HG02981 (cell line): ENCODE measurements at regions not wholly inside any gene's neighbourhood (a gene's known extent, or its start where the extent isn't known, plus 50 kb on each side); places are given as distances from the start of the nearest gene placed in this dataset.
"Not testable (repeated sequence)": the region's sequence is repeated elsewhere in the genome, so short reads cannot be mapped to it uniquely, and the experiment has no call there.

ENCODE experiments used
- ATAC-seq: cut with Tn5 transposase; IDR thresholded peaks from one replicate; pipeline ENCODE4 v1.9.1; 2021; ENCODE audit warnings: mild to moderate bottlenecking, moderate library complexity; ENCODE audit not compliant: unreplicated experiment

- ATAC-seq: no peak
Measured at GRCh38 chr1:229161740-229162139, 109.2 kb upstream of the RAB4A start.

DNA sequence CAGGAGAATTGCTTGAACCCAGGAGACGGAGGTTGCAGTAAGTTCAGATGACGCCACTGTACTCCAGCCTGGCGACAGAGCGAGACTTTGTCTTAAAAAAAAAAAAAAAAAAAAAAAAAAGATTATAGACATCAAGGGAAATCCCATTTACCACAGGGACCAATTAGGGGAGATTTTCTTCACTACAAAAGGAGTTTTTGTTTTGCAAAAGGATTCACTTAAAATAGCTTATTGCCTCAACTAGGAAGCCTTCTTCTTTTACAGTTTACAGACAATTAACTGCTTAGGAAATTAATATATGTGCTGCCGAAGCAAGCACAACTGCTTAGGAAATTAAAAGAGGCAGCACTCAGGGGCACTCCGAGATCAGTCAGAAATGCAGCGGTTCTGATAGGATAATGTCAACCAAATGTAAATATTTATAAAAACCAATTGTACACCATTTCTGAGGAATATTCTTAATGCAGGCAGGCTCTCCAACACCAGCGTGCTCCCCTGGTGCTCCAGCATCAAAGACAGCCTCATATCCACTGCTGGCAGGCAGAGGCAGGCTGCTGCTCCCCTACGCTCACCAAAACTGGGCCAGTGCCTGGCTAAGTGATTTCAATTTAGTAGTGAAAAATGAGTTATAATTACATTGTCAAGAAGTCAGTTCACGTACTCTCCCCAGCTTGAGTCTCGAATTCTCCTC, 107.9 kb upstream of the RAB4A start:
- ATAC-seq: no peak

DNA sequence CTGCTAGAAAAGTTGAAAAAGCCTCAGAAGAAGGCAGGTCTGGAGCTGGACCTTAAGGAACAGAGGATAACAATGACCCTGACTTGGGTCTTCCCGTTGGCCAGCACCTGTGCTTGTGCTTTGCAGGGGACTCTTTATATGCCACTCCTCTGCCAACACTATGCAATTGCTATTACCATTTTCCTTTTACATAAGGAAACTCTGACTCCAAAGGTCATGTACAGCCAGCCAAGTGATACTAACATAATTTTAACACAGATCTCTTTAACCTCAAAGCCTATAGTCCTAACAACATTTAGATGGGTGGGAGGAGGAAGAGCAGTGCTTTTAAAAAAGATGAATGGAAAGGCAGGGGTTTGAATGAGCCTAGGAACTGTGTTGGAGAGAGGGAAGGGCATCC, 106.6 kb upstream of the RAB4A start:
- ATAC-seq: no peak

DNA sequence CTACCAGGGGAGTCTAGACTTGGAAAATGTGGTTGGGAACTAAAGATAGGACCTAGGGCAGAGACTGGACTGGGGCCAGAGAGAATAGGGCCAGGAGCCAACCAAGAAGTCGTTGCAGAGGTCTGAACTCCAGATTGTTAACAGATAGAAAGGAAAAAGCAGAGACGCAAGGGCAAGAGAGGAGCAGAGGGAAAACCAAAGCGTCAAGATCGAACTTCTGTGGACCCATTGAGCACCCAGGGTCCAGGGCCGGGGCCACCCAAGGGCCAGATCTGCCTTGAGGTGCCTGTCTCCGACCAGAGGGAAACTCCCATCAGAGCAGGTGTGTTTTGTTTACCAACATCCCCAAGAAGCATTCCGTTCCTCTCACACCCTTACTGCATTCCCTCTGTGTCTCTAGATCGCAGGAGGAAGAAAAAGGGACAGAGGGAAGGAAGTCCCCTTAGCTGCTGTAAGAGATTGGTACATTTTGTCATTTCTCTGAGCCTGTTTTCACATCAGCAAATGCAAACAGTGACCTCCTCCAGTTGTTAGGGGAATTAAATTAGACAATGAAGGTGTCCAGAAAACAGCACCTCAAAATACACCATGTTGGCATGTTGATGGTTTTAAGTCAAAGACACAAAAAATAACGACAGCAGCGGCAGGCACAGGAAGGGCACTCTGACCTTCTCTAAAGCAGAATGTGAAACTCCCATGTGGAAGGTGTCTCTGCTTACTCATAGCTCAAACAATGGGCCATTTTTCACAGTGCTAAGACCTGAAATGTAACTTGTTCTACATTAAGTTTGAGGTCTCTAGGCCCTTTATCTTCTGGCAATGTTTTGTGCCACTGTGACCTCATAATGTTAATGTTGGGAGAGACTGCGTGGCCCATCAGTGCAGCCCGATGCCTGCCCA, 105.8 kb upstream of the RAB4A start:
- no peak for ATAC-seq

DNA sequence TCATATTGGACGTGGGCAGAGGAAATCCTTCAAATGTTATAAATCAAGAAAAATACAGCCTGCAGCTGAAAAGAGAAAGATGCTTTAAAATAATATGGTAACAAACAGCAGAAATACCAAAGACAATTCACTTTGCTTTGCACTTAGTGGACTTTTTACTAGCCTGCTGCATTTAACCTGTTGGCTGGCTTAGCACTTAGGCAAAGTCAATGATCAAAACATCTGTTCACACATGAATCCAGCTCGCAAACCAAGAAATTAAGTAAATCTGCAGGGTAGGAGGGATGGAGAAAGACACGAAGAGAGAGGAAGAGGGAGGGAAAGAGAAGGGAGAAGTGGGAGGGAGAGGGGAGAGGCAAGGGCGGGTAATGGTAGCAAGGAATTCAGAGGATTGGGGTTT, 103.6 kb upstream of the RAB4A start:
- no peak for ATAC-seq

DNA sequence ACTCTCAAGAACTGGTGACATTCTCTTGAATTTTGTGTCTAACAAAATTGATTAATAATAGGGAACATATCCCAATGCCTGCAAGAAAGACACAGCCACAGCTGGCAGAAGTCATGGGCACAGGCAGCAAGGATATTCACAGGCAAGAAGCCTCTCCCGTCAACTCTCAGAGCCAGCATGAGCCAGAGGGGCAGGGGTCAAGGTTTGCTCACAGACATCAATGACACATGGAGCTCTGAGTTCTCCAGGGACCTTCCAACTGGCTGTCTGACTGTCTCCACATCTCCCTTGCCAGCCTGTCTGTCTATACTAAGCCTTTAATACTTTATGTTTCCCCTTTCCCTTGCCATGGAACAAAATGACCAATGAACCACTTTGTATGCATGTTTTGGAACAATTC, 101.5 kb upstream of the RAB4A start:
- no peak for ATAC-seq

- ATAC-seq: no peak
Measured at GRCh38 chr1:229170274-229170673, 100.6 kb upstream of the RAB4A start.

DNA sequence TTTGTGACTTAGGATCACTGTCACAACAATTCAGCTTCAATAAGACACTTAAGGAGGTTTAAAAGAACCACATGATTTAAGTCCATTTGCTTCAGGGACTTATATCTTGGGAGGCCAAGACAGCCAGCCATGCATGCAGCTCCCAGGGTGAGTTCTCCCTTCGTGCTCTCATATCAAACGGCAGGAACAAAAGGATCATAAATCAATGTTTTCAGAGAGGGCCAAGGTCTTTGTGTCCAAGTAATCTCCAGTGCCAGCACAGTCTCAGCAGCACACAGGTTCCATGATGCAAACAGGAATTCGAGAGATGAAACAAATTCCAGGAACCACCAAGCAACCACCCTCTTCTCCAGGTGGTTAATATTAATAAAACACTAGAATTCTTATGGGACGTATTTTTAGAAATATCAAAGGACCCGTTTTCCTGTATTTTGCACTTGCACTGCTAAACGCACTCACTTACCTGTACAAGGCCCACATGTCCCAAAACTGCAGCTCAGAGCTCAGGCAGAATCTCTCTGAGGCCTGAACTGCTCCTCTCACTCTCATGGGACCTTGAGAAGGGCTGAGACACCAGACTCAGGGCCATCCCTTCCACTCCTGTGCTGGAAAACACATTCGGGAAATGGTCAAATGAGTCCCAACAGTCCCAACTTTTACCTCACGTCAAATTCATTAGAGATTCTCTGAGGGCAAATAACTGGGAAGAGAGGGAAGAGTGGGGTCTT, 100.0 kb upstream of the RAB4A start:
- ATAC-seq: no peak

GRCh38 chr1:229171934-229172333, 99.0 kb upstream of the RAB4A start:
- ATAC-seq: no peak

- ATAC-seq: not testable (repeated sequence)
Measured at GRCh38 chr1:229173491-229174476, 97.1 kb upstream of the RAB4A start.

DNA sequence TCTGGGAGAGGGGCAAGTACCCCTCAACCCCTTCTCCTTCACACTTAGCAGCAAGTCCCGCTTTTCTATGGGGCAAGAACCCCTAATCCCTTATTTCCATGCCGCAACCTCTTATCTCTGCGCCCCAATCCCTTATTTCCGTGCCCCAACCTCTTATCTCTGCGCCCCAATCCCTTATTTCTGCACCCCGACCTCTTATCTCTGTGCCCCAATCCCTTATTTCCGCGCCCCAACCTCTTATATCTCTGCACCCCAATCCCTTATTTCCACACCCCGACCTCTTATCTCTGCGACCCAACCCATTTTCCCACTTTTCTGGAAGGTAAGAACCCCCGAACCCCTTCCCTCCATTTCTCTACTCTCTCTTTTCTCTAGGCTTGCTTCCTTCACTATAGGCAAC, 95.6 kb upstream of the RAB4A start:
- ATAC-seq: not testable (repeated sequence)

GRCh38 chr1:229176457-229176856, 94.5 kb upstream of the RAB4A start:
- ATAC-seq: not testable (repeated sequence)

DNA sequence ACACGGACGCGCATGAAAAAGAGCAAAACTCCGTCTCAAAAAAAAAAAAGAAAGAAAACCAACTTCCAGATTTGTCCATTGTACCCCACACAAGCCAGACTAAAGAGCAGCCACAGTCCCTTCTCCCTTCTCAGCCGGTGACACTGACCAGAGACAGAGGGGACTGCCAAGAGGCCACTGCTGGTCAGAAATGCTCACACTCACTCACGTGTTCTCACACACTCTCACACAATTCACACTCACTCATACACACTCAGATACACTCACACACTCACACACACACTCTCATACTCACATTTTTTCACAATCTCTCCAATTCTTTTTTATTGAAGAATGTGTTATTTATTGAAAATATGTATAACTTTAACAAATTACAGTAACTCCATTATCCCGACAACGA, 90.8 kb upstream of the RAB4A start:
- ATAC-seq: no peak

GRCh38 chr1:229181419-229181818, 89.5 kb upstream of the RAB4A start:
- ATAC-seq: no peak

DNA sequence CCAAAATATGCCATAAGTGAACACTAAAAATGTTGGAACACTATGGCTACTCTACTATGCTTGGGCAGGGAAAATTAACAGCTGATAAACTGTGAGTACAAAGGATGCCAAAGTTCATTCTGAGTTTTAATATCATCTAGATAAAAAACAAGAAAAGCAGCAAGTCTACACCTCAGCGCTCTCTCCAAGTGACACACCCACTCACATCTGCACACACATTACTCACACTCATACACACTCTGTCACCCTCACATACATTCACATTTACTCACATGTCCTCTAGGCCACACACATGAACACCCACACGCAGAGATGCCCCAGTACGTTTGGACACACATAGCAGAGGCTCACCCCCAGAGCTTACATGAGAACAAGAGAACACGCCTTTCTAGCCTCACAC, 87.3 kb upstream of the RAB4A start:
- no peak for ATAC-seq

DNA sequence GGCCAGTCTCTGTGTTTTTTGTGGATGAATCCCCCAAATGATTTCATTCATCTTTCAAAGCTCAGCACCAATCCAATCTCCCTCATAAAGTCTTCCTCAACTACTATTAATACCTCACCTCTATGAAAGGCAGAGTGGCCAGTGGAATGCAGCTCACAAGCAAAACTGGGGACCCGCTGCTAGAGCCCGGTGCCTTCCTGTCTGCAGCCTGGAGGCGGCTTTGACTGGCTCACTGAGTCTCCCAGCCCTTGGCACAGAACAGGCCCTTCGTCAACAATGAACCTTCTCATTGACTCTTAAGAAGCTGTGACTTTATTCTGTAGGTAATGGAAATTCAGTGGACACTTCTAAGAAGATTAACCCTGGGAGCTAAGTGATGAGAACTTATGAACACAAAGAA, 86.8 kb upstream of the RAB4A start:
- no peak for ATAC-seq

DNA sequence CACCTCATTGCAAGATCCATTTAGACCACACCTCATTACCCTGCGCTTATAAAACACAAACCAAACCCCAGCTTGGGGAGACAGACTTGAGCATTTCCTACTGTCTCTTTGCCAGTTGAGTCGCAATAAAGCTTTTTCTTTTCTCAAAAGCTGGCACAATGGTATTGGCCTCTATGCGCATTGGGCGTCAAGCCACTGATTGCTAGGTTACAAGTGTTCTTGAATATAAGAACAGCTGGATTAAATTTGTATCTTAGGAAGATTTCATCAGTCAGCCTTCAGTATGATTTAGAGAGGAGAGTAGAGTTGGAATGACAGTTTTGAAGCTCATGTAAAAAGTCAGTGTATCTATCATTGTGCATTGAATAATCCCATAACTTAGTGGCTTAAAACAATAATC, 84.9 kb upstream of the RAB4A start:
- ATAC-seq: no peak

DNA sequence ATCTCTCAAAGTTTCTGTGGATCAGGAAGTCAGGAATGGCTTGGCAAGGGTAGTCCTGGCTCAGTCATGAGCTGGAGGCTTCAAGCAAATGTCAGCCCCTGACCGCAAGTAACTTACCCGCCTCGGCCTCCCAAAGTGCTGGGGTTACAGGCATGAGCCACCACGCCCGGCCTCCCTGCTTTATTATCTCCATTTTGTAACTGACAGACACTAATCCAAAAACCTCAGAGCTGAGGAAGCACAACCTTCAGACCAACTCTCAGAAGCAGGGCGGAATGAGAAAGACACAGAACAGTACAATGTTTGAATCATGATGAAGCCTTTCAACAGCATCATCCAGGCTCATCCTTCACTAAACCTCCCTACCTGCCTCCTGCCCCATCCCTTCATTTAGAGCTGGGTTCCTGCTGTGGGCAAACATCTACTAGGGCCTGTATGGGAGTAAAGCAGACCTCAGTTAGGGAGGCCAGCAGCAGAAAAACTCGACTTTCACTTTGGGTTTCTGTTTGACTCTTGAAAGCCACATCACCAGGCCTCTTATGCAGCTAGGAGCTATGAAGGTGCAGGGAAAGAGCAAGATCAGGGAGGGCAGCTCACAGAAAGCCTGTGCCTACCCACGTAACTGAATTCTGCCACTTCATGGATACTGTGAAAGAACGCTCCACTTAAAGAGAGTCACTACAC, 84.4 kb upstream of the RAB4A start:
- ATAC-seq: peak; percentile 90

DNA sequence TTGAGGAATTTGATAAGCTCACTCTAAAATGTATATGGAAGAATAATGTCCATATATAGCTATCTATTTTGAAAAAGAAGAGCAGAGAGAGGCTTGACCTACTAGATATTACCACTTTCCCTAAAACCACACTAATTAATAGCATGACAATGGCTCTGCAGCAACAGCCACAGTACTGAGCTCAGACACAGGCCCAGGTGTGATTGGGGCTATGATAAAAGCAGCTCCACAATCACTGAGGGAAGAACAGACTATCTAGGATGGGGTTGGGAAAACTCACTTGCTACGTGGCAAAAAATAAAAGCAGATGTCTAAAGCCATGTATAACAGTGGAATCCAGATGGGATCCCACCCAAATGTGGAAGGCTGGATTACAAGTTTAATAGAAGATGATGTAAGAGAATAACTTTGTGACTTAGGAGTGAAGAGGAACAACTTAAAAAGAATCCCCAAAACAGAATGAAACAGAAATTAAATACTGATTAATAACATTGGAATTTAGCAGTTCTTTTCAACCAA, 80.8 kb upstream of the RAB4A start:
- ATAC-seq: no peak
